Hematopoietic multipotent progenitor cell treated with erythropoietin and hydrocortisone succinate and interleukin-3 and kit ligand, for 4 days (in vitro differentiated cells): ENCODE measurements at regions not wholly inside any gene's neighbourhood (a gene's known extent, or its start where the extent isn't known, plus 50 kb on each side); places are given as distances from the start of the nearest gene placed in this dataset.
"Not testable (repeated sequence)": the region's sequence is repeated elsewhere in the genome, so short reads cannot be mapped to it uniquely, and the experiment has no call there.

Source experiments
- DNase-seq: peaks from one replicate; pipeline ENCODE4 v3.0.0-alpha.2; 2015

DNA sequence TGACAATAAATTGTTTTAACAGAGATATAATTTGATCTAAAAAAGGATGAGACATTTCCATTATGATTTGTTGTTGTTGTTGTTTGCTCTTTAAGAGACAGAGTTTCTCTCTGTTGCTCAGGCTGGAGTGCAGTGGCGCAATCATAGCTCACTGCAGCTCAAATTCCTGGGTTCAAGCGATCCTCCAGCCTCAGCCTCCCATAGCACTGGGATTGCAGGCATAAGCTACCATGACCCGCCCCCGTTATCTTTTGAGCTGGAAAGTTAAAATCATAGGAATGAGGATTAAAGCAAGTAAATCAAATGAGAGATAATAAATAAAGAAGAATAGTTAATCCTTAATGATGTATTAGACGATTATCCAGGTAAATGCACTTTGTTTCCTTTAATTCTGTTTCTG, 224.4 kb upstream of the SMIM31 start:
- no peak for DNase-seq

- no peak for DNase-seq
Measured at GRCh38 chr4:164531336-164531735, 222.6 kb upstream of the SMIM31 start.

GRCh38 chr4:164536814-164537213, 217.1 kb upstream of the SMIM31 start:
- no peak for DNase-seq

GRCh38 chr4:164538097-164538496, 215.8 kb upstream of the SMIM31 start:
- no peak for DNase-seq

DNA sequence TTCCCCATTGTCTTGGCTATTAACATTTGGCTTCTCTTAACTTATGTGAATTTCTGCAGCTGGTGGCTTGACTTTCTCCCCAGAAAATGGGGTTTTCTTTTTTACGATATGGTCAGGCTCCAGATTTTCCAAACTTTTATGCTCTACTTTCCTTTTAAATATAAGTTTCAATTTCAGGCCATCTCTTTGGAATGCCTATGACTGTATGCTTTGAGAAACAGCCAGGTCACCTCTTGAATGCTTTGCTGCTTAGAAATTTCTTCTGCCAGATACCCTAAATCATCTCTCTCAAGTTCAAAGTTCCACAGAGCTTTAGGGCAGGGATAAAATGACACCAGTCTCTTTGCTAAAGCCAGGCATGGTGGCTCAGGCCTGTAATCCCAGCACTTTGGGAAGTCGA, 212.9 kb upstream of the SMIM31 start:
- DNase-seq, result no peak

GRCh38 chr4:164542431-164542830, 211.5 kb upstream of the SMIM31 start:
- DNase-seq, result no peak

GRCh38 chr4:164550989-164551712, 202.8 kb upstream of the SMIM31 start:
- no peak for DNase-seq

- DNase-seq, result no peak
Measured at GRCh38 chr4:164551713-164552040, 202.3 kb upstream of the SMIM31 start.

GRCh38 chr4:164571593-164572390, 182.1 kb upstream of the SMIM31 start:
- DNase-seq, result no peak

DNA sequence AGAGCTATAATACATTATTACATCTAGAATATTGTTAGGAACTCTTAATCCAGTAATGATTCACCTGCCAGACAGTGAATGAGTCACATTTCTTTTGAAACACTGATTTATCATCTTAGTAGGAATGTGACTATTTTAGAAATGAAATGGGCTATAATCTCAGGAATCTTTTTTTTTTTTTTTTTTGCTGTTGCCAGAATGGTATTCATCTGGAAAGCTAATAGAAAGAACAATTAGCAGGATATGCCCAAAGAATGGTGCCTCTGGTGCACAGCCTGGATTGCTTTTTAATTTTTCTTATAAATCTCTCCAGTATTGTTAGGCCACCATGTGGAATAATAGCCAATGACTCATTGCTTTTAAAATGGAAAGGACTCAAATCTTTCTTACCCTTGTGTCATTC, 181.1 kb upstream of the SMIM31 start:
- no peak for DNase-seq

- no peak for DNase-seq
Measured at GRCh38 chr4:164575861-164576260, 178.1 kb upstream of the SMIM31 start.

DNA sequence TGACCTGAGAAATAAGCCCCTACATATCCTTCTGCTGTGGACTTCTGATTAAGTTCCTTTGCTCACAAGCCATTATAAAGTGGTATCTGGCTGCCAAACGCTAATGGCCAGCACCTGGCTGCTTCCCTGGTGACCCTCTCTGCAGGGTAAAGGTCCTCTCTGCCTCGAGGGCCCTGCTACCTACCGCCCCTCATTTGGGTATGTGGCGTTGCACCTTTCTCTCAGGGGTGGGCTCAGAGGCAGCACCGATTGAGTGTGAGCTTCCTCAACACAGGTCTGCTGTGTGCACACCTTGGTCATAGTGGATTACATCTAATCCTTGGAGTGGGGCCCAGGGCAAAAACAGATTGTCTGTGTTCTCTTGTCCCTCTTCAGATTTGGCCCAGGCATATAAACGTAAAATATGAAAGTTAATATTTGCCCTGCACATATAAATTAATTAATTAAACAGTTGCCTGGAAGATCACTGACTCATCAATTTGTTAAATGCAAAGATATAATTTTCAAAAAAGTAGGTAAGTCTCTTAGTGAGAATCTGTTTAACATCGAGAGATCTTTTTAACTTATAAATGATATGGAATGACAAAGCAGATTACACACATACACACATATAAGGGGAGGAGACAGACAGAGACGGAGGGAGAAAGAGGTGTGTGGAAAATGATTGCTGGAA, 174.5 kb upstream of the SMIM31 start:
- DNase-seq, result no peak

DNA sequence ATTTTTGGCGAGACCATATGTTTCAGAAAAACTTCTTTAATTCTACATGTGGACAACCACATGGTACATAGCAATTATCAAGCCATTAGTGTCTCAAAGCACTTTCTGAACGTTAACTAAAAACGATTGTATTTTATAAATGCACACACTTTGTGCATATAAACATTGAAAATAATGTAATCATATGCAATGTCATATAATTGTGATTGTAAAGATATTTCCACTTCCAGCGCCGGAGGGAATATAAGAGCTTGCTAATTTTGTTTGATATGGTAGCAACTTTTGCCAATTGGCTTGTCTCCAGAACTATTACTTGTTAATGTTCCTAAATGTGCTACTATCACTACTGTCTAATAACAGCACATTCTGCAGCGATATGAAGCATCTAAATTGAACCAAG, 162.3 kb upstream of the SMIM31 start:
- DNase-seq, result no peak

GRCh38 chr4:164595751-164596150, 158.2 kb upstream of the SMIM31 start:
- no peak for DNase-seq

DNA sequence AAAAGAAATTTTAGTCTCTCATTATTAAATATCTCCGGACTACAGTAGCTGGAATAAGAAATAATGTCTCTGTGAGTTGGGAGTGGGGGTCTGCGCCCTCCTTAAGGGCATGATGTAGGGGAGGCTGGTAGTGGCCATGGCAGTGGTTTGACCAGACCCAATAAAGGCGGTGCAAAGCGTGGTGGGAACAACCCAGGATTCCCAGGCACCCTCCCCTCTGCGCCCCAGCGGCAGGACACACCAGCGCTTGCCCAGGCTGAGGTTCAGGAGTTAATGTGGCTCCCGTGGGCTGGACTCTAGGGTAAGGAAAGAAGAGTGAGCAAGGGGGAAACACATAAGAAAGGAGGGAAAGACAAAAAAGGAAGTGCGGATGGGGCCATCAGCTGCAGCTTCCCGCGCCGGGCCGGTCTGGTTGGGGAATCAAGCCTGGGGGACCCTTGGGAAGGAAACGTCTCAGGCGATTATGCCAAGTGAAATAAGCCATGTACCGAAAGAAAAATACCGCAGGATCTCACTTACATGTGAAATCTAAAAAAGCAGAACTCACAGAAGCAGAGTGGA, 157.5 kb upstream of the SMIM31 start:
- no peak for DNase-seq

DNA sequence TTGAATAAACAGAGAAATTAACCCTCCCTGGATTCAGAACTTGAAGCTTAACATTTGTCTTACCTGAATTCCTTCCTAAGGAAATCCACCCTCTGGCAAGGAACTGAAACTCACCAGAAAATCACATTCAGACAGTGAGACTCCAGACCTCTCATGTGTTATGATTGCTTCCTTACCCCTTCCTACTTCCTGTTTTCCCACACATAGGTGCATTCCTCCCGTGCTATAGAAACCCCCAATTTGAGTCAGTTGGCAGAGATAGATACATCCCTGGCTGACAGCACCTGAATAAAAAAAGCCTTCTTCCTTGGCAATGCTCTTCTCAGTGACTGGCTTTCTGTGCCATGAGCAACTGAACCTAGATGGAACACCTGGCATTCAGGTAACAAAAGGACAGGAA, 157.0 kb upstream of the SMIM31 start:
- DNase-seq, result no peak

- DNase-seq, result no peak
Measured at GRCh38 chr4:164601653-164602052, 152.3 kb upstream of the SMIM31 start.

DNA sequence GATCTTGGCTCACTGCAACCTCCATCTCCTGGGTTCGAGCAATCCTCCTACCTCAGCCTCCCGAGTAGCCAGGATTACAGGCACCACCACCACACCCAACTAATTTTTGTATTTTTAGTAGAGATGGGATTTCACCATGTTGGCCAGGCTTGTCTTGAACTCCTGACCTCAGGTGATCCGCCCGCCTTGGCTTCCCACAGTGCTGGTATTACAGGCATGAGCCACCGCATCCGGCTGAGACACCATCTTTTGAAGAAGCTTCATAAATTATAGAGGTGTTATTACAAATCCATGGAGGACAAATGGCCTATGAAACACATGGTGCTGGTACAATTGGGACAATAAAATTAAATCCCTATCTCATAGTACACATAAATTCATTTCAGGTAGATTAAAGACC, 148.1 kb upstream of the SMIM31 start:
- DNase-seq, result not testable (repeated sequence)

DNA sequence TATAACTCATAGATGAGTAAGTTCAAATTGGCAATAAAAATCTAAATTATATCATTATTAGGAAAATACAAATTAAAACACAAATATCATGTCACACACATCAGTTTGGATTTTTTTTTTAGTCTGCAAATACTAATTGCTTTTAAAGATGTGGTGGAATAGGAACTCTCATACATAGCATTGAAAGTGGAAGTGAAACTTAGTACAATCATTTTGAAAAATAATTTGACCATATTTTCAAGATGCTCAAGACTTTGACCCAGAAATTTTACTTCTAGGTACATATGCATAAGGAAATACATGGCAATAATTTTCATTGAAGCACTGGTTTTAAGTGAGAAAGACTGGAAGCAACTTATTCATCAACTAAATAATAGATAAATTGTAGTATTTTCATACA, 147.5 kb upstream of the SMIM31 start:
- DNase-seq, result no peak

DNA sequence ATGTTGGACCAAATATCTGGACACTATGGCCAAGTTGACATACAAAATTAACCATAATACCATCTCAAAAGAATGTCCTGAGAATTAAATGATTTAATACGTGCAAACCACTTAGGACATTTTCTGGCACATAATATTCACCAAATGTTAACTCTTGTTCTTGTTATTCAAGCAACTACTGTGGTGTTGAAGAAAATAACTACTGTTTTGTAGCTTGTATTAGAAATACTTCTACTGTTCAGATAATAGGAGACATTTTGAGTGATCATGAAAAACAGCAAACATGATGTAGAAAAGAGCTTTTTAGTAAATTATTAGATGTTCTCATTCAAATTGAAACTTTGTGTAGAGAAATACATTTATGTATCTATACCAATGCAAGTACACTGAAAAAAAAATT, 140.7 kb upstream of the SMIM31 start:
- no peak for DNase-seq

- DNase-seq, result no peak
Measured at GRCh38 chr4:164613792-164614191, 140.1 kb upstream of the SMIM31 start.

DNA sequence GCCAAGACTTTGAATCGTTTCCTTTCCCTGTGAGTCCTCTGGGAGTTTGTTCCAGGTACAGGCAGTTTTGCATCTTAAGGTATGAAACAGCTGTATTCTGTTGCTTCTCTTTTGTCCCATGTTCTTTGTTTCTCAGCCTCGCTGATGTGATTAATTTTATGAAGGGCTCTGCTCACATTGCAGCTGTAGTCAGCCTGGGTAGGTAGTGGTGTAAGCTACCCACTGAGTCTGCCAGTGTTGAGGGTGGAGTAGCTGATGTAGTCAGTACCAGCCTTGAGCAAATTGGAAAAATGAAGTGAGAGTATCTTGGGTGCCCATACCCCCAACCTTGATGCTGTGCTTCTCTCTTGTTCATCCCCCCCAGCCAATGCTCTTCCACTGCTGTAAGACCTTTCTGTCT, 139.6 kb upstream of the SMIM31 start:
- DNase-seq, result no peak

DNA sequence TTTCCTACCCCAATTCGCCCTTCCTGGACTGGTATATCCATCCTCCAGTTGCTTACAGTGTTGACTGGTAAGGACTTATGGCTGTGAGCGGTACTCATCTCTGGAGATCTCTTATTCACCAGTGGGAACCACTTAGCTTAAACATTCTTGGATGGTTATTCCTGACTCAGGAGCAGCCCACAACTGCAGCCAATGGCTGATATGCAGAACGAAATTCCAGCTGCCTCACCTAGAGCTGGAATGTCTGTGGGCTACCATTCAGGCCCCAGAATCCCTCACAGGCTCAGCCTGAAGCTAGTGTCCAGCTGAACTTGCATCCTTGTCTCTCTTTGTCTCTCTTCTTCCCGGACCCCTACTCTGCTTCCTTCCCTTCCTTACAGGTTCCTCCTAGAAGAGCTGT, 138.9 kb upstream of the SMIM31 start:
- DNase-seq, result no peak

GRCh38 chr4:164615964-164616363, 138.0 kb upstream of the SMIM31 start:
- no peak for DNase-seq
